RPMI7951 (cell line): ENCODE measurements at regions not wholly inside any gene's neighbourhood (a gene's known extent, or its start where the extent isn't known, plus 50 kb on each side); places are given as distances from the start of the nearest gene placed in this dataset.

Source experiments
- DNase-seq: peaks from one replicate; pipeline ENCODE4 v3.0.0-alpha.2; 2012; ENCODE audit warnings: low read depth

DNA sequence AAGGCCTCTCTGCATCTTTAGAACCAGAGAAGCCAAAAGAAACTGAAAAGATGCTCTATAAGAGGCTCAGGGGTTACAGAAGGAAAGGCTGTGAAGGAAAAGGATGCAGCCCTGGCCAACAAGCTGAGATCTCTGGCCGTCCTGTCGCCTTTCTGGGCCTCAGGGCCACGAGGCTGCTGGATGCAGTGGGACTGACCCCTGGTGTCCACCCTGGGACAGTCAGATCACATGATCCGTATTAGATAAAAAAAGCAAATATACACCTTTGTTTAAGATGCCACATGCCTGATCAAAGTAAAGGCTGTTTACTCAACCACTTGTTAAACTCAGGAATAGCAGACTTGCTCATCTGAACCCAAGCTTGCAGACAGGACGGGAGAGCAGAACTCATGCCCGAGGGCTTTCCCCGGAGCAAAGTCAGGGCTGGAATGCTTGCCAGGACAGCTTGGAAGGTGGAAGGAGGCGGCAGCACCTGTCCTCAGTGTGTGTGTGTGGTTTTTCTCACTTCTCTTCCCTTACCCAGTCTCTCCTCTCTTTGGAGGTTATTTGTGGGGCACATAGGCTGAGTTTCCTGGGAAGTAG, 206.5 kb upstream of the TSHZ3 start:
- DNase-seq, result no peak

DNA sequence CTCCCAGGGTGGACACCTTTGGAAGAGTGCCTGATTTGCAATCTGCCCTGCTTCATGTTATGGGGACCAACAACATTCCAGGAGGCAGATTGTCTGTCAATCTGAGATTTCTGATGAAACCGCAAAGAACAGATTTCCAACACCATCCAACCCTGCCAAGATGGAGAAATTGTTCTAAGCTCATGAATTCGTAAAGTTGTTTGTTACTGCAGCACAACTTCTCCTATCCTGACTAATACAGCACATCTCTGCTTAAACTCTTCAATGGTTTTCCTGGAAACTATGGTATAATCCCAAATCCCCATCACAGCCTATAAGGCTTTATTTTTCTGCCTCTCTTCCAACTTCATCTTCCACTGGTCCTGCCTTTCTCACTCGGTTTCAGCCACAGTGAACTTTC, 210.3 kb upstream of the TSHZ3 start:
- DNase-seq, result no peak

DNA sequence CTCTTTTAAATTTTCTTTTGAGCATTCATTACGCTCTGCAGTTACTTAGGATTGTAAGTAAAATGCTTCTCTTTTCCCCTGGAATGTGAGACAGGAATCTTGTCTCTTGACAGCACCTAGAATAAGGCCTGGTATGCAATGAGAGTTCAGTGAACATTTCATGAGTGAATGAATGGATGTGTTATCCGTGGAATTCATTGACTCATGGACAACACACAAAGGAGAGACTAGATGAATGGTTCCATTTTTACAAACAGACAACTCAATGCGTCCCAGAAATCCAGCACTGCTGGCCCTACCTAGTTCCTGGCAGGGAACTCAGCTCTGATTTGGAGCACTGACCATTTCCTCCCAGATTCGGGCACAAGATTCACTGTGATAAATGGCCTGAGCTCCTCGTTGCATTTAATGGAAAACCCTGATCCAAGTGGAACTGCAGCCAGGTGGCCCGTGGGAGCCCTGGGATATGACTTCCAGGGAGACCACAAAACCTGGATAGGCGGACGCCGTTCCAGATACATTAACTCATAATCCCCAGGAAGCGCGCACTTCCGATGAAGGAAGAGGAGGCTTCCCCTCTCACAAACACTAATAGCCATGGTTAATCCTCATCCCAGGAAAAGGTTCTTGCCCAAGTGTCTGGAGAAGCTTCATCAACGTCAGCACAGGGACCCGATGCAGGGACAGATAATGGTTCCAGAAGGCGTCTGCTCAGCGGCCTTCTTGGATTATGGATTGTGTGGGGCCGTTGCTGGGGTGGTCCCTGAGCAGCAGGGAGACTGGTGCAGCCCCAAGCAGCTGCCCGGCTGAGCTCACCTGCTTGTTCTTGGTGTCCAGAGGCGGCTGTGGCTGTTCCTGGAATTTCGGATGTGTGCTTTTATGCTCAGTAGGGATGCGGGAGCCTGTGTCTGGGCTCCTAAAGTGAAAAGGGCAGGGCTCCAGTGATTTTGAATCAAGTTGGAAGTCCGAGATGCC, 211.1 kb upstream of the TSHZ3 start:
- no peak for DNase-seq

DNA sequence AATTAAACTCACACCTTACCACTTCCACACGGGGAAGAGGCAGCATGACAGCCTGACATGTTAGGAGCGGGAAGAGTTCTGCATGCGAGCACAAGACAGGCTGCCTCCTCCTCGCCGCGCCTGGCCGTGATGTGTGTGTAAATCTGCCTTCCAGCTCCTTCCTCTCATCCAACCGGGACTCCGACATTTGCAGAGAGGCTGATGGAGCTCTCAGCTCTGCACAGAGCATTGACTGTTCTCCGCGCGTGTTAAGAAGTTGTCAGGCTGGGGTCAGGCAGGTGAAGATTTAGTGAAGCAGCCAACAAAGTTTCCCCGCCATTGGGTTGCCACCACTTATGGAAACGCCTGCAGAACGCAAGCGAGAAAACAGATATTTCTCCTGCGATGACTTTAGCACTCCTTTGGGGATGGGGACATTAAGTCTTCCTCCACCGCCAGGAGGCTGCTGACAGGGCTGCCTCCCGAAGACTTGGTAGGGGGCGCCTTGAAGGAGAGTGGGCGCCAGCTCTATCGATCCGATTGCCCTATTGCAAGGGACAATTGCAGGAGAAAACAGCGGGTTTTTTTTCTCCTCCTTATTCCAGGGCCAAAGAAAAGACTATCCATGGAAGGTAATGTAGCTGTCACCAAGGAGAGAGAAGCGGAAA, 213.9 kb upstream of the TSHZ3 start:
- no peak for DNase-seq

DNA sequence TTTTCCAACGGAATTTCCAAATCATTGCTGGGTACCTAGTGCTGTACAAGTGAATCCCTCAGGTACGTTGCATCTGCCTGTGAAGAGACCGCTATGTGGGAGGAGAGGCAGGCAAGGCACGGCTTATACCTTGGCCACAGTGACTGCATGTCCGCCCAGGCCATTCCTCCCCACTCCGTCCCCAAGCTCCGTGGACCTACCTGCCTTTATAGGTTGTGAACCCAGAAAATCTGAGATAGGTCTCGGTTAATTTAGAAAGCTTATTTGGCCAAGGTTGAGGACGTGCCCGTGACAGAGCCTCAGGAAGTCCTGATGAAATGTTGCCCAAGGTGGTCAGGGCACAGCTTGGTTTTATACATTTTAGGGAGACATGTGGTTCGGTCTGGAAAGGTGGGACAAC, 218.5 kb upstream of the TSHZ3 start:
- DNase-seq, result no peak

DNA sequence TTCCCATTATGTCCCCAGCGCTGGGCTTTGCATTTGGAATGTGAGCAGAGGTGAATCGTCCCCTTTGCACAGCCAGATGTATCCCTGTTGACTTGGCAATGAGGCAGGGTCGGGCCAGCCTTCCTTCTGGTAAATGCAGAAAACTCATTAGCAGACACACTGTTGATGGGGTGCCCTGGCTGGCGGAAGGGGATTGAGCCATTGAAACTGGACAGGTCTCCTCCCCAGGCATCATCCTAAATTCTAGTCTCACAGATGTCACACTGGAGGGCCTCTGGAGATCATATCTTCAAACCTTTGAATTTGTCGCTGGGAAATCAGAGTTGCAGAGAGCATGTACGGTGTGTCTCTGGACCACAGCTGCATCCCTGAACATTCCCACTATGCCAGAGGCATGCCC, 219.5 kb upstream of the TSHZ3 start:
- no peak for DNase-seq

DNA sequence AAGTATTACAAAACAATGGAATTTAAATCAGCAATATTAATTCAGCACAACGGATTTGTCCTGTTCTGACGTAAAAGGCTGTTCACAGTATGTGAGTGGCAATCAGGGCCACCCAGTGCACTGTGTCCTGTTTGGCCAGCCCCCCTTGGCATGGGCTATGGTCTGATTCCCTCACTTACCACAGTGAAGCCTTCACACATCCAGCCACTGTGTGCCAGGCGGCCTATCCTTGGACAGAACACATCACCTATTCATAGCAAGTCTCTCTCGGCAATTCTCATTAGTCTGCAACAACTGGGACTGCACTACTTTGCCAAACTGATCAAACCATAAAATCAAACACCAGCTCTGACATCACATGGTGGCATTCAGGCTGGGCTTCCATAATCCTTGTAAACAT, 221.5 kb upstream of the TSHZ3 start:
- DNase-seq, result no peak

DNA sequence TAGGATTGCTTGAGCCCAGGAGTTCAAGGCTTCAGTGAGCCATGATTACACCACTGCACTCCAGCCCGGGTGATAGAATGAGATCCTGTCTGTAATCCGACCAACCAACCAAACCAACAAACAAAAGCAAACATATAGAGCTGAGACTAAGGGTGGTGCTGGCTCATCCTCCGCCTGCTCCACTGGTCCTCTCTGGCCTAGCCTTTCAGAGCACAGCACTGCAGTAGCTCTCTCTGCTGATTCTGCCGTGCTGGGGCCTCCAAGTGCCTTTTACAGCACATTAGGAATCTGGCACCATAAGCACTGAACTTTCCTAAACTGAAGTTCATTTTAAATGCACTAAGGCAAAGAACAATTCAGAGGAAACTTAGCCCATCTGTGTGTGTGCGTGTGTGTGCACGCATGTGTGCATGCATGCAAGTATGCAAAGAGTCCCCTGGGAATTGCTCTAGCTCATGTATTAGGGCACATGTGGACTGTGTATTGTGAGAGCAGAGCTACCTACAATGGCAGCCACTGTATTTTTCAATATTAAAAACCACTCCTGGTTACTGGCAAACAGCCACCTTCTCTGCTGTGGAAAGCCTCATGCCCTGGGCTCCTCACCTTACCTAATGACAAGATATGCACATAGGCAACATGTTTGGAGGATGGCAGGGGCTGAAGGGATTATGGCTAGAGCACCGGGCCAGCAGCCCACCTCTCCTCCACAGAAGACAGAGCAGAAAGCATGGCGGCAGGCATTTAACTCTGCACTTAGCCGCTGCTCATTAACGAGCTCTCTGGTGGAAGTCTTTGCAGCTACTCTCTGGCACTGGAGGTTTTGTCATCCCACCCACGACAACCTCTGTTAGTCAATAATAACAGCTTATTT, 223.1 kb upstream of the TSHZ3 start:
- DNase-seq, result no peak

DNA sequence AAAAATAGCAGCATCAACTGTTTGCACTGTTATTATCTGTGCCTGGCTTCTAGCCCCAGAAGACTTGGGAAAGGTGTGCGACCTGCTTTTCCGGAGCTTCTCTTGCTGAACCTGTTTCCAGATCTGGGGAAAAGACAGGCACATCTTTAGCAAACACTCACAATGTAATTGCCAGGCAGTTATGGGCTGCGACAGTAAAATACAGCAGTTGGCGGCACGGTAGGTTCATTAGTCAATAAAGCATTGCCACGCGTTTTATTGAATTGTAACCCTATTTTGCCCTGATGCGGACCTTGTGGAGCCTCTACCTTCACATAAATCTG, 223.7 kb upstream of the TSHZ3 start:
- no peak for DNase-seq

DNA sequence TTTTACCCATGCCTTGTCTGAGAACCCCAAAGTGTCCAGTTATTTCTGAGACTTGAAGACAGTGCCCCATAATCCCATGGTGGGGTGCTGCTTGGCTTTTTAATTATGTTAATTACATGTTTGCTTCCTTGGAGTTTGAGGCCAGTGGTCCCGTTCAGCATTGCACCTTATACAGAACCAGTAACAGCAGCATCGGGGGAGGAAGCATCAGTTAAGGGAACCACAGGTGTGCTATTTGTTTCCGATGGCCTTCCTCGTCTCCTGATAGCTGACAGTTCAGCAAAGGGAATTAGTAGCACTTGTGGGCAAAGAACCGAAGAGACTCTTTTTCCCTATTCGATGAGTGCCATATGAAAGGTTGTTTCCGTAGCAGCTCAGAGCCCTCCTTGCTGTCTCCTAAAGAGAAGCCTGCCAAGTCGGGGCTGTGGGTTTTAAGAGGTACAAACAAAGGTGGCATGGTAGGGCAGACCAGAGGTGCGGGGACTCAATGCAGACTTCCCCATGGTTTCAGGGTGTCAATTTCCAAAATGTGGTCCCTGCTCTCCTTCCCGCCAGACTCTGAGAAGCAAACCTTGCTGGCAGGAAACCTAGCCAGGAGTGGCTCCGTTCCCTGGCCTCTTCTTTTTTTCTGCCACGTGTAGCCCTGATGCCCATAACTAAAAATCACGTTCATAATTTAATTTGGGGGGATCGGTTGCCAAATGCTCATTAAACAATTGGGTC, 225.2 kb upstream of the TSHZ3 start:
- DNase-seq, result no peak

DNA sequence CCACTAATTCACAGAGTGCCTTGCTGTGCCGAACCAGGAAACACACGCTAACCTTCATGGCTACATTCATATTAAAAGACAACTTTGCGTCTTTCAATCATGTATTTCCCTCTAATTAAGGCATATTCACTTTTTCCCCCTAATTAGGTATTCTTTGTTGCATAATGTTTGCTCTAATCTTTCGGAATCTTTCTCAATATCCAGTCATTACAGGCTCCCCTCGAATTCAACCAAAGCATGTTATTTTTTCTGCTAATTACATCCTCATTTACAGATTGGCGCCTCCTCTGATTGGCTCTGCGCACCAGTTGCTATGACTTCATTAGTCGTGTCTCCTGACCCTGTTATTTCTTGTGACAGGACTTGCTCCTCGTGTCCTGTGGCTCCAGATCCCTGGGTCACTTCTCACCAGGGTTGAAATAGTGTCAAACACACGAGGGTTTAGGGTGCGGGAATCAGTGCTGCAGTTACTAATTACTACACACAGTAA, 226.7 kb upstream of the TSHZ3 start:
- no peak for DNase-seq

DNA sequence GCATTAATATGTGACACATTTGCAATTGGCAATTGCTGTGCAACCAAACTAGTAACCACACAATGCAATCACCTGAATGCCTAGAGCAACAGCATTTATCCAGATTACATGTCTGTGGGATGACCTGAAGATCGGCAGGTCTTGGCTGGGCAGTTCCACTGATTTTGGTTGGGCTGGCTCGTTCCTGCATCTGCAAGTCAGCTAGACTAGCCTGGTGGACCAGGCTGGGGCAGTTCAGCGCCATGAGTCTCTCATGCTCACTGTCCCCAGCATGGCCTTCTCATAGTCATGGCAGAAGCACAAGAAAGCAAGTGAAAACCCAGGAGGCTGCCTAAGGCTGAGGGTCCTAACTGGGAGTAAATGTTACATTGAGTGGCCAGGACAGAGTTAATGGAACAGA, 229.1 kb upstream of the TSHZ3 start:
- no peak for DNase-seq

DNA sequence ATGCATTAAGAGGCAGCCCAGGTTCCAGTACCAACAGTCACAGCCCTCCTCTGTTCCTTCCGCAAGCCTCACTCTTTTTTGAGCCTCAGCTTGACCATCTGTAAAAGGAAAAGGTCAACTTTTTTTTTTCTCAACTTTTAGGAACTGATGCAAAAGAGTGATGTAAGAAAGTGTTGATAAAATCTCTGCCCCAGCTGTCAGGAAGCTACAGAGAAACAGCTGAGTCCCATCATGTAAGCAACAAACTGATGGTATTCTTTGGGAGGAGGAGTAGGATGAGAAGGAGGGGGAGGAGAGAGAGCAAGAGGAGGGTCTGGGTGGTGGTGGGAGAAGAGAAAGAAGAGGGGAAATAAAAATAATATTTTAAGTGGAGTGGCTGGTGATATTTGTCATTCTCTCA, 233.9 kb upstream of the TSHZ3 start:
- DNase-seq, result no peak

DNA sequence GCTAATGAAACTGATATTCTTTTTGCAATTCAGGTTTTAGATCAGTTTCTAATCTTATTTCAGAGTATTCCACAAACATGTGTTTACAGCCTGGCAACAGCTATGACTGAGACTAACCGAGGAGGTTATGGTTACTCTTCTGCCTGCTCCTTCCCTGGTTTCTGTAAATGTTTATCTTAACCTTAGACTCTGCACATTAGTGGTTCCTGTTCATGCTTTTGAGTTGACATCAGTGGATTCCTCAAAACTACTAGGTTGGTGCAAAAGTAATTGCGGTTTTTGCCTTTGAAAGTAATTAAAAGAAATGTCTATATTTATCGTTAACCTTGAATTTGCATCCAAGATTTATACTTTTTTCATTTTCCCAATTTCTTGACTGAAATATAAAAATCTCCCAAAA, 237.0 kb upstream of the TSHZ3 start:
- DNase-seq, result peak; percentile 9

DNA sequence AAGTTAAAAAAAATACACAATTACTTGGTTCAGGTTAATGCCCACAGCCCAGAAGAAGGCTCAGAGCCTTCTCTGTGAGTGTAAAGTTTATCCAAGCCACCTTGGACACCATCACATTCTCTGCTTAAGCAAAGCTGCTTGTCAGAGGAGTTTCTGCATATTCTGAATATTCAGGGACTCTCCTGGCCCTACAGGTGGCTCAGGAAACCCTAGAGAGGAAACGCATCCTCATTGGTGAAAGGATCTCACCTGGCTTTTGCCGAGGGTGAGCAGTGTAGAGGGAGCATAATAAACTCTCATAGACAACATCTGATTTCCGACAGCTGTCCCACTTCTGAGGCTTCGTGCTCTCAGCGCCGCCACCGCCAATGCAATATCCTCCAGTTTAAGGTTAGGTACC, 239.9 kb upstream of the TSHZ3 start:
- no peak for DNase-seq

DNA sequence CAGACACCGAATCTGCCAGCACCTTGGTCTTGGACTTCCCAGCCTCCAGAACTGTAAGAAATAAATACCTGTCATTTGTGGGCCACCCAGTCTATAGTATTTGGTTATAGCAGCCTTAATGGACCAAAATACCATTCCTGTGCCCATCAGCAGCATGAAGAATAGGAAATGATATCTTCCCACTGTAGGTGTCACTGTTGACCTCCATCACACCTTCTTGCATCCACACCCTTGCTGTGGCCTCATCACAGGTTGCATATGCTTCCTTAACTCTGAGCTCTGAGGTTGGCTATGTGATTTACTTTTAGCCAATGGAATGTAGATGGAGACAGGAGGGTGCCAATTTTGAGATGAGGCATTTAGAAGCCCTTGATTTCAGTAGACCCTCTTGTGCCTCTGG, 242.0 kb upstream of the TSHZ3 start:
- DNase-seq, result no peak

DNA sequence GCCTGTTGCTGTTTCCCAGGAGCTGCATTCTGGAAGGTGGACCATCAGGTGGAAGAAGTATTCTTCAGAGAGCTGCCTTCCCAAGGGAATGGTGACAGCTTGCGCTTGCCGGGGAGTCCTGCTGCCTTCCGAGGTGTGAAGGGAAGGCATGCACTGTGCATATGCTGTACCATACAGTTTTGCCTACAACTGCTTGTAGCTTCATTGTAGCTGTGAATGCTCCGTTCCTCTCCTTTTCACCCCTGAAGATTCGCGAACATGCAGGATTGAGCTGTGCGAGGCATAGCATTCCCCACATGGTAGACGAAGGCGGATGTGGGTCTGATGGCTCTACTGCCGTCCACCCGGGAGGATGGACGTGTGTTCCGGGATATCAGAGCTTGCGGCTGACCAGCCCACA, 243.2 kb upstream of the TSHZ3 start:
- DNase-seq, result no peak

DNA sequence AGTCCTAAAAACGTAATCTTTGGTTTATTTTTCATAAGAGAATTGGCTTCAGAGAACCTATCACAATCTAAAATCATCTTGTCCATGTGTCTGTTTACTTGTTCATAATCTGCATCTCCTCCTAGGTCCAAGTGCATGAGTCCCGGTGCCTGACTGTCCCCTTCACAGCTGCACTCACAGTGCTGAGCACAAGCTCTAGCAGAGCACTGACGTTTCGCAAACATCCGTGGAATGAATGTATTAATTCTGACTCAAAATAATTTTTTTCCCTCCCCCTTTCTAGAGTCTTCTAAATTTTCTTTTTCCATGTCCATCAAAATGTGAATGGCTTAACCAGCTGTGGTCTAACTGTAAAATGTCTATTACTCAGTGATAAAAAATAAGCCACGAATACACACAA, 245.5 kb upstream of the TSHZ3 start:
- DNase-seq, result no peak

DNA sequence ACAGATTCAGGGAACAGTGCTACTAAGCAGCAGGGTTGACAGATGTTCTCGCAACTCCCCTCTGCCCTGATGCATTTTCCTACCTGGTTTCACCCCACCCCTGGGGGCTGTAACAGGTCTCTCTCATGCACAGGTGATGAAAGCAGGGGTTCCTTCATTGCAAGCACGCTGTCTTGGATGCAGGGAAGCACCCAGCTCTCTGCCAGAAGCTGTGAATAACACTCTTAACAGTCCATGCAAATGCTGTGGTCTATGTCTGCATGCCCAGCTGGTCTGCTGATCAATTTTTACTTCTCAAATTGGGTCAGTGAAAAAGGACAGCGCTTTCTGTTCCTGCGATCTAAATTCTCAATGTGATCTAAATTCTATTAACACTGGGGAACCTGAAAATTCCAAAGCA, 246.3 kb upstream of the TSHZ3 start:
- DNase-seq, result no peak

DNA sequence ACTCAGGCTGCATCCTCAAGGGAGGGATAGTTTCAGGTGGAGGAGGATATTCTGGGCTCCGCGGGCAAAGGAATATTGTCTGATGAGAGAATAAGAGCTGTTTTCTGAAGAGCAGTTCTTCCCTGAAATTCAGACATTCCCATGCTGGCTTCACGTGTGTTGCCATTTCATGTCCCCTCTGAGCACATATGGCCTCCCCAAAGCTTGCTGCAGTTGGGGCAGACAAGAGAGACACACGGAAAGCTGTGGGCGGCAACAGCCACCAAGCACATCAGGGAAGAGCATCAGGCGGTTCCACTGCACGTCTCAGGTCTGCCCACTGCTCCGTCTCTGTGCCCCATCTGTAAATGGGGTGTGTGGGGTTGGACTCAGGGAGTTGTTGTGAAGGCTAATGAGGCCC, 247.5 kb upstream of the TSHZ3 start:
- DNase-seq, result no peak

DNA sequence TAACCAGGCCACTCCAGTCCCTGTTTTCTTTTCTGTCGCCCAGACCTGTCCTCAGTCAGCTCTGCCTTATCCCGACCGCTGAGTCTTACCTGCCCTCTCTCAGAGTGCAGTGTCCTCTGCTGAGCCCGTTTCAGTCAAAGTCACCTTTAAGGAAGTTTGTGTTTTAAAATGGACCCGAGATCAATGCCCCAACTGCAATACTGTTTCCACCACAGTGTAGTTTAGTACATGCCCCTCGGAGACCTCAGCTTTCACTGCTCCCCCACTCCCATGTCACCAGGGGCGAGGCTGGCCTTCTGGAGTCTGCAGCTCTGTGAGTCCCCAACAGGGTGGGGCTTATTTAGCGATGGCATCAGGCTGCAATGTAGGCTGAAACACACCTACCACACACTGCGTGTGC, 248.4 kb upstream of the TSHZ3 start:
- no peak for DNase-seq
